HepG2 (cell line): ENCODE measurements at regions not wholly inside any gene's neighbourhood (a gene's known extent, or its start where the extent isn't known, plus 50 kb on each side); places are given as distances from the start of the nearest gene placed in this dataset.
"Not testable (repeated sequence)": the region's sequence is repeated elsewhere in the genome, so short reads cannot be mapped to it uniquely, and the experiment has no call there.

Source experiments
- ATAC-seq: fragments of 200-7000 bp; cut with Tn5 transposase; 3 replicates; pipeline ENCODE4 v1.9.1; 2020; ENCODE audit warnings: mild to moderate bottlenecking, moderate library complexity
- BruUV-seq: library from RNA; stranded (reverse); fragments of 400-500 nt; replicated peaks from 2 replicates; lab custom pipeline; 2021; lab: Mats Ljungman, UMichigan
- CTCF ChIA-PET: fragments of 300-600 bp; formaldehyde crosslinking; extraction: SDS; loops from one replicate; lab custom pipeline; 2021; ENCODE audit warnings: low total read pairs, inconsistent platforms, low intra/inter-chr PET ratio; lab: Yijun Ruan, JAX
- POLR2A ChIA-PET: fragments of 350-600 bp; sonication (Branson Sonifier 250); formaldehyde crosslinking; loops from one replicate; lab custom pipeline; 2020; ENCODE audit warnings: antibody characterized with exemption, inconsistent platforms; lab: Yijun Ruan, JAX
- DNase-seq: peaks from one replicate; pipeline ENCODE4 v3.0.0-alpha.2; 2015; ENCODE audit warnings: low spot score
- FAIRE-seq: peaks from 3 replicates; lab custom pipeline; 2011; peaks lifted over from hg19 to GRCh38; lab: Jason Lieb, UNC
- H2AFZ ChIP-seq: one replicate; pipeline ENCODE4 v1.6.1; 2011; ENCODE audit warnings: low read length, inconsistent platforms
- H3K27ac ChIP-seq: fragments of 300-600 bp; 3 replicates; pipeline ENCODE4 v1.8.0; 2011; ENCODE audit warnings: mixed run types, mild to moderate bottlenecking, mixed read lengths, low read length, inconsistent platforms; ENCODE audit not compliant: insufficient read depth; ENCODE audit errors: extremely low read length
- H3K27me3 ChIP-seq, 2 experiments: fragments of 200-600 bp in 1 of 2; 2 replicates in 1 of 2; 3 replicates in 1 of 2; pipeline versions ENCODE4 v1.6.0 to v1.8.0; 2011; ENCODE audit warnings: low read length in 2 of 2, mild to moderate bottlenecking in 2 of 2, moderate library complexity in 2 of 2, inconsistent platforms in 1 of 2; ENCODE audit not compliant: insufficient read depth in 2 of 2, control insufficient read depth in 1 of 2
- H3K36me3 ChIP-seq, 2 experiments: fragments of 200-600 bp in 1 of 2; replicated peaks in 1 of 2; 2 replicates in 1 of 2; 3 replicates in 1 of 2; pipeline versions ENCODE4 v1.5.1 to v1.8.0; 2011; ENCODE audit warnings: low read length in 2 of 2, inconsistent platforms in 1 of 2; ENCODE audit not compliant: insufficient read depth in 2 of 2, control insufficient read depth in 1 of 2
- H3K4me1 ChIP-seq: 2 replicates; pipeline ENCODE4 v1.5.1; 2012; ENCODE audit warnings: low read length, inconsistent platforms; ENCODE audit not compliant: insufficient read depth
- H3K4me2 ChIP-seq: 2 replicates; pipeline ENCODE4 v1.6.0; 2011; ENCODE audit warnings: low read depth, low read length, inconsistent platforms
- H3K4me3 ChIP-seq, 3 experiments: fragments of 200-600 bp in 1 of 3; sonication (generic), shearing (Covaris generic) in 1 of 3; replicated peaks in 1 of 3; 2 replicates each; pipeline ENCODE4 v1.5.1; 2011 to 2016; ENCODE audit warnings: low read length in 3 of 3, inconsistent platforms in 2 of 3, low read depth in 2 of 3, mild to moderate bottlenecking in 2 of 3, control low read depth in 1 of 3, mixed read lengths in 1 of 3; ENCODE audit not compliant: insufficient read depth in 1 of 3
- H3K79me2 ChIP-seq: one replicate; pipeline ENCODE4 v1.6.1; 2011; ENCODE audit warnings: low read length, inconsistent platforms; ENCODE audit not compliant: insufficient read depth
- H3K9ac ChIP-seq: 2 replicates; pipeline ENCODE4 v1.6.0; 2011; ENCODE audit warnings: mild to moderate bottlenecking, low read depth, low read length, inconsistent platforms; ENCODE audit not compliant: insufficient read depth
- H3K9me3 ChIP-seq: 2 replicates; pipeline ENCODE4 v1.5.1; 2012; ENCODE audit warnings: mild to moderate bottlenecking, low read length
- H4K20me1 ChIP-seq: 2 replicates; pipeline ENCODE4 v1.6.0; 2011; ENCODE audit warnings: inconsistent platforms, mild to moderate bottlenecking, low read length, moderate library complexity; ENCODE audit not compliant: insufficient read depth
- WGBS: methylation state at CpG from one replicate; pipeline ENCODE4 v1.1.6; 2017; ENCODE audit warnings: low lambda C conversion rate; 5-methylcytosine and 5-hydroxymethylcytosine counted together
- in situ Hi-C: cut with HindIII; loops from 2 replicates; pipeline ENCODE4 v1.10.0; 2017; ENCODE audit warnings: low pct_unique_long_range_greater_than_20kb; ENCODE audit not compliant: extremely low pct_ligation_motif_present
- intact Hi-C: fragments of 100-400 bp; cut with micrococcal nuclease; formaldehyde crosslinking; loops from one replicate; pipeline ENCODE4 v1.10.0; 2022; ENCODE audit not compliant: unreplicated experiment

DNA sequence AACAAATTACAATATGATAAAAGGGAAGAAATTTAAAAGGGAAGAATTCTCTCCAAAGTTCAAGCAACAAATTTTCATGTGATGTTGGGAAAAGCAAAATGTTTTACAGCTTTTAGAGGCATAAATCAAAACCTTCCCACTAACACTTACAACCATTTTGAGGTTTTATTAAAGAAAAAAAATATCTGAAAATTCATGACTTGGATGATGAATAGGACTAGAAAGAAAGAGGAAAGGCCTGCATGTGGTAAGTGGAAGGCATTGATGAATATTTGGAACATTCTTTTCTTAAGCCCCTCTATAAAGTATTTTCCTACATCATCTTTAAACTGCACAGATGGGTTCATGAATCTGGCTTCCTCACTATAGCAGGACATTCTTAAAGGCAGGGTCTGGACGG lies 560.6 kb downstream of the TTLL7 start:
- in situ Hi-C loops, DNase-seq, FAIRE-seq, intact Hi-C loops, H3K27me3 ChIP-seq, ATAC-seq, POLR2A ChIA-PET, H4K20me1 ChIP-seq, H3K36me3 ChIP-seq, H3K4me1 ChIP-seq, H2AFZ ChIP-seq, H3K27ac ChIP-seq, H3K9me3 ChIP-seq, H3K4me2 ChIP-seq, BruUV-seq, H3K4me3 ChIP-seq, H3K79me2 ChIP-seq, CTCF ChIA-PET, H3K9ac ChIP-seq: not testable (repeated sequence)
- 9% methylated on average over 1 of the region's 1 CpG for WGBS

DNA sequence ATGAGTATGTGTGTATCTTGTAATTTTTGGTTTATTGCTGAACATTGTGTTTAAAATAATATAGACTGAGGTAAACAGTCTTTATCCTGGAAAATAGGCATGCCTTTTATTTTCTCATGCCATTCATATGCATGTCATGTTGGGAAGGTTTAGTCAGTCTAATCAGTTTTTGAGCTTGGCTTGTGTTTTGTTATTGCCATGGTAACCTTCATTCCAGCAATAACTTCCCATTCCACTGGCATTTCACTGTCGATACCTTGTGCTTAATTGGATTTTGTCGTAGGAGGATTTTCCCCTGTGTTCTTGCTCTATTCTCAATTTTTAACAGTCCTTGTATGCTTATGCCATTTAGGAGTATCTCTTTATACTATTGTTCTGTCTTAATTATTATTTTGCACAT lies 563.6 kb downstream of the TTLL7 start:
- H3K79me2 ChIP-seq, POLR2A ChIA-PET, H4K20me1 ChIP-seq, CTCF ChIA-PET, H3K4me2 ChIP-seq, H3K27ac ChIP-seq, H3K4me1 ChIP-seq, DNase-seq, BruUV-seq, FAIRE-seq, H3K27me3 ChIP-seq, ATAC-seq, intact Hi-C loops, in situ Hi-C loops, H3K36me3 ChIP-seq, H3K9me3 ChIP-seq, H3K4me3 ChIP-seq, H2AFZ ChIP-seq, H3K9ac ChIP-seq: not testable (repeated sequence)
- 5% methylated on average over 2 of the region's 2 CpGs for WGBS

DNA sequence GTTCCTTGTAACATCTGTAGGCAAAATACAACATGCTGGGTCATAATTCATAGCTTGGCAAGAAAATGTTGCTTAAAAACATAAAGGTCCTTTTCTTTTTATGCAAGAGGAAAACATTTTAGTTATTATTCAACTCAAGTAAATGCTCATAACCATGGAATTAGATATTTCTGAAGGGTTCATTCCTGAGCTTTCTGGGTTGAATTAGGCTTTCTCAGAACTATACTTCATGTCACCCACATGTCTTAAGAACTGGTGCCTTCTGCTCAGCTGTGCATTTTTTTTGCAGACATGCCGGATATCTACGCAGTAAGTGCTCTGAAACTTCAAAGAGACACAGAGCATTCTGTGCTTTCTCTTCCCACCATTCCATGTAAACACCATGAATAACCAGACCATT lies 571.4 kb downstream of the TTLL7 start:
- CTCF ChIA-PET, BruUV-seq, H3K4me1 ChIP-seq, POLR2A ChIA-PET, H4K20me1 ChIP-seq, in situ Hi-C loops, H3K4me2 ChIP-seq, H3K9me3 ChIP-seq, H3K9ac ChIP-seq, H3K27me3 ChIP-seq, ATAC-seq, intact Hi-C loops, FAIRE-seq, H3K4me3 ChIP-seq, H2AFZ ChIP-seq, H3K36me3 ChIP-seq, DNase-seq, H3K27ac ChIP-seq, H3K79me2 ChIP-seq: not testable (repeated sequence)
- WGBS, result 62% methylated on average over 2 of the region's 2 CpGs

DNA sequence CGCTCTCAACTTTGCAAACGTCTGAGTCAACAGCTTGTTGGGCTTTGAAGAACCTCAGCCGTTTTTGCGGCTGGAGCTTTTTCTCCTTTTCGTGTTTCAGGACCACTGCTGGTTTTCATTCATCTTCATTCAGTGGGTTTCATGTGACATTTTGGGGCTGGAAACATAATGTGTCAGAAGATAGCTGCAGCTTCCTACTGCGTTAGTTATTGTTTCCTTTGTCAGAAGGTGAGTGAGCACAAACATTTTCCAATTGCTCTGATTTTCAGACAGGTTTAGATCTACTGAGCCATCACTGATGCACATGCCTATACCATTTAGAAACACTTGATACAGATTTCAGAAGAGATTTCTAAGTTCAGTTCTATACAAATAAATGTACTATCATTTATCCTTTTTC lies 575.5 kb downstream of the TTLL7 start:
- POLR2A ChIA-PET, ATAC-seq, H2AFZ ChIP-seq, H4K20me1 ChIP-seq, H3K4me1 ChIP-seq, H3K27ac ChIP-seq, H3K4me3 ChIP-seq, H3K27me3 ChIP-seq, H3K4me2 ChIP-seq, BruUV-seq, H3K9me3 ChIP-seq, DNase-seq, H3K36me3 ChIP-seq, in situ Hi-C loops, H3K79me2 ChIP-seq, FAIRE-seq, intact Hi-C loops, CTCF ChIA-PET, H3K9ac ChIP-seq: not testable (repeated sequence)
- WGBS, result 5% methylated on average over 6 of the region's 6 CpGs
